Central memory CD8-positive, alpha-beta T cell (primary cell): ENCODE measurements at regions not wholly inside any gene's neighbourhood (a gene's known extent, or its start where the extent isn't known, plus 50 kb on each side); places are given as distances from the start of the nearest gene placed in this dataset.

Experiments
- ATAC-seq: fragments of 150-1000 bp; cut with Tn5 transposase; replicated peaks from 2 replicates; pipeline ENCODE4 v1.10.0; 2022; ENCODE audit warnings: mild to moderate bottlenecking, moderate FRiP score, moderate number of reproducible peaks; ENCODE audit not compliant: poor library complexity, severe bottlenecking; ENCODE audit errors: extremely low read depth
- DNase-seq, 2 donors: peaks; one replicate each; pipeline ENCODE4 v3.0.0; 2021; ENCODE audit warnings: low spot score in 2 of 2
- H3K27ac Mint-ChIP-seq: one replicate; pipeline ENCODE4 v1.8.0; 2022; ENCODE audit warnings: low read depth, mild to moderate bottlenecking, moderate library complexity, mixed read lengths
- H3K27me3 Mint-ChIP-seq: one replicate; pipeline ENCODE4 v1.8.0; 2022; ENCODE audit warnings: mixed read lengths
- H3K36me3 Mint-ChIP-seq: one replicate; pipeline ENCODE4 v1.8.0; 2022; ENCODE audit warnings: mild to moderate bottlenecking, moderate library complexity, mixed read lengths; ENCODE audit not compliant: insufficient read depth
- H3K4me1 Mint-ChIP-seq: one replicate; pipeline ENCODE4 v1.8.0; 2022; ENCODE audit warnings: mixed read lengths
- H3K4me3 Mint-ChIP-seq: one replicate; pipeline ENCODE4 v1.8.0; 2022; ENCODE audit warnings: mild to moderate bottlenecking, moderate library complexity, mixed read lengths
- H3K9me3 Mint-ChIP-seq: one replicate; pipeline ENCODE4 v1.8.0; 2022; ENCODE audit warnings: mixed read lengths

- H3K27ac Mint-ChIP-seq, result no peak overlapping the region
- peaks cover 26% of the 10 kb centered on the region for H3K27me3 Mint-ChIP-seq
- H3K4me3 Mint-ChIP-seq, result no peak overlapping the region
- DNase-seq, result no peak
- ATAC-seq, result no peak
- H3K4me1 Mint-ChIP-seq, result no peaks in the 10 kb centered on the region
- no peaks in the 10 kb centered on the region for H3K36me3 Mint-ChIP-seq
- no peaks in the 10 kb centered on the region for H3K9me3 Mint-ChIP-seq
Measured at GRCh38 chr10:123509338-123509737, 156.8 kb upstream of the GPR26 start.

- ATAC-seq, result no peak
- no peaks in the 10 kb centered on the region for H3K4me1 Mint-ChIP-seq
- H3K9me3 Mint-ChIP-seq, result no peaks in the 10 kb centered on the region
- no peak overlapping the region for H3K27ac Mint-ChIP-seq
- DNase-seq, result no peak
- no peaks in the 10 kb centered on the region for H3K36me3 Mint-ChIP-seq
- no peak overlapping the region for H3K4me3 Mint-ChIP-seq
- peaks cover 48% of the 10 kb centered on the region for H3K27me3 Mint-ChIP-seq
Measured at GRCh38 chr10:123512901-123513775, 153.0 kb upstream of the GPR26 start.

GRCh38 chr10:123513870-123514269, 152.3 kb upstream of the GPR26 start:
- Mint-ChIP-seq H3K27me3 (peaks cover 48% of the 10 kb centered on the region), H3K4me1 (no peaks in the 10 kb centered on the region), H3K4me3 (no peak overlapping the region), H3K36me3 (no peaks in the 10 kb centered on the region), H3K27ac (no peak overlapping the region), H3K9me3 (no peaks in the 10 kb centered on the region)
- no peak for DNase-seq
- no peak for ATAC-seq

GRCh38 chr10:123514996-123515395, 151.2 kb upstream of the GPR26 start:
- Mint-ChIP-seq H3K9me3 (no peaks in the 10 kb centered on the region), H3K4me1 (no peaks in the 10 kb centered on the region), H3K36me3 (no peaks in the 10 kb centered on the region), H3K27ac (no peak overlapping the region), H3K4me3 (no peak overlapping the region), H3K27me3 (peaks cover 37% of the 10 kb centered on the region)
- DNase-seq, result no peak
- no peak for ATAC-seq

GRCh38 chr10:123515661-123516060, 150.5 kb upstream of the GPR26 start:
- no peak for ATAC-seq
- DNase-seq, result no peak
- Mint-ChIP-seq H3K4me3 (no peak overlapping the region), H3K36me3 (no peaks in the 10 kb centered on the region), H3K27me3 (peaks cover 36% of the 10 kb centered on the region), H3K9me3 (no peaks in the 10 kb centered on the region), H3K4me1 (no peaks in the 10 kb centered on the region), H3K27ac (no peak overlapping the region)

- peaks cover 35% of the 10 kb centered on the region for H3K27me3 Mint-ChIP-seq
- no peaks in the 10 kb centered on the region for H3K4me1 Mint-ChIP-seq
- ATAC-seq (no peak), DNase-seq (no peak)
- H3K9me3 Mint-ChIP-seq, result no peaks in the 10 kb centered on the region
- no peak overlapping the region for H3K4me3 Mint-ChIP-seq
- no peak overlapping the region for H3K27ac Mint-ChIP-seq
- no peaks in the 10 kb centered on the region for H3K36me3 Mint-ChIP-seq
Measured at GRCh38 chr10:123516291-123516690, 149.9 kb upstream of the GPR26 start.

- no peaks in the 10 kb centered on the region for H3K36me3 Mint-ChIP-seq
- ATAC-seq, result no peak
- H3K27me3 Mint-ChIP-seq, result peaks cover 38% of the 10 kb centered on the region
- no peak for DNase-seq
- H3K4me3 Mint-ChIP-seq, result no peak overlapping the region
- no peaks in the 10 kb centered on the region for H3K9me3 Mint-ChIP-seq
- H3K4me1 Mint-ChIP-seq, result no peaks in the 10 kb centered on the region
- no peak overlapping the region for H3K27ac Mint-ChIP-seq
Measured at GRCh38 chr10:123517426-123517825, 148.7 kb upstream of the GPR26 start.

GRCh38 chr10:123517901-123518300, 148.3 kb upstream of the GPR26 start:
- Mint-ChIP-seq H3K4me3 (no peak overlapping the region), H3K36me3 (peaks cover 2% of the 10 kb centered on the region), H3K27ac (no peak overlapping the region), H3K4me1 (no peaks in the 10 kb centered on the region), H3K27me3 (peaks cover 42% of the 10 kb centered on the region), H3K9me3 (no peaks in the 10 kb centered on the region)
- ATAC-seq (no peak), DNase-seq (no peak)

- Mint-ChIP-seq H3K27me3 (peaks cover 49% of the 10 kb centered on the region), H3K36me3 (peaks cover 2% of the 10 kb centered on the region), H3K27ac (no peak overlapping the region), H3K4me1 (no peaks in the 10 kb centered on the region), H3K9me3 (no peaks in the 10 kb centered on the region), H3K4me3 (no peak overlapping the region)
- DNase-seq (no peak), ATAC-seq (no peak)
Measured at GRCh38 chr10:123518765-123519164, 147.4 kb upstream of the GPR26 start.

- Mint-ChIP-seq H3K9me3 (no peaks in the 10 kb centered on the region), H3K4me3 (no peak overlapping the region), H3K36me3 (peaks cover 2% of the 10 kb centered on the region), H3K27me3 (peaks cover 38% of the 10 kb centered on the region), H3K4me1 (no peaks in the 10 kb centered on the region), H3K27ac (no peak overlapping the region)
- no peak for ATAC-seq
- DNase-seq, result no peak
Measured at GRCh38 chr10:123519861-123520260, 146.3 kb upstream of the GPR26 start.

GRCh38 chr10:123521076-123521475, 145.1 kb upstream of the GPR26 start:
- ATAC-seq (no peak), DNase-seq (no peak)
- peaks cover 2% of the 10 kb centered on the region for H3K36me3 Mint-ChIP-seq
- no peaks in the 10 kb centered on the region for H3K4me1 Mint-ChIP-seq
- H3K27ac Mint-ChIP-seq, result no peak overlapping the region
- H3K4me3 Mint-ChIP-seq, result no peak overlapping the region
- H3K27me3 Mint-ChIP-seq, result peaks cover 36% of the 10 kb centered on the region
- no peaks in the 10 kb centered on the region for H3K9me3 Mint-ChIP-seq

GRCh38 chr10:123521556-123521955, 144.6 kb upstream of the GPR26 start:
- Mint-ChIP-seq H3K4me3 (no peak overlapping the region), H3K9me3 (no peaks in the 10 kb centered on the region), H3K4me1 (no peaks in the 10 kb centered on the region), H3K27ac (no peak overlapping the region), H3K27me3 (peaks cover 35% of the 10 kb centered on the region), H3K36me3 (peaks cover 2% of the 10 kb centered on the region)
- ATAC-seq, result no peak
- no peak for DNase-seq

- Mint-ChIP-seq H3K9me3 (no peaks in the 10 kb centered on the region), H3K27ac (no peak overlapping the region), H3K4me1 (no peaks in the 10 kb centered on the region), H3K27me3 (peaks cover 35% of the 10 kb centered on the region), H3K36me3 (peaks cover 2% of the 10 kb centered on the region), H3K4me3 (no peak overlapping the region)
- no peak for DNase-seq
- ATAC-seq, result no peak
Measured at GRCh38 chr10:123522702-123523312, 143.3 kb upstream of the GPR26 start.
